SK-N-MC (cell line): ENCODE measurements at regions not wholly inside any gene's neighbourhood (a gene's known extent, or its start where the extent isn't known, plus 50 kb on each side); places are given as distances from the start of the nearest gene placed in this dataset.

Experiments
- DNase-seq: peaks from one replicate; pipeline ENCODE4 v3.0.0-alpha.2; 2011; ENCODE audit warnings: low read depth, low spot score
- H3K27ac ChIP-seq: fragments of 200-600 bp; sonication (generic); 2 replicates; pipeline ENCODE4 v1.5.1; 2016; ENCODE audit warnings: mixed run types
- H3K36me3 ChIP-seq: fragments of 200-600 bp; sonication (generic); 2 replicates; pipeline ENCODE4 v1.6.1; 2017; ENCODE audit warnings: antibody characterized with exemption, low read length, mixed read lengths; ENCODE audit not compliant: insufficient read depth
- H3K4me3 ChIP-seq: fragments of 200-600 bp; sonication (generic); 2 replicates; pipeline ENCODE4 v1.5.1; 2016
- H3K9ac ChIP-seq: fragments of 200-600 bp; sonication (generic); 2 replicates; pipeline ENCODE4 v1.8.0; 2017; ENCODE audit warnings: mixed run types, mixed read lengths; ENCODE audit not compliant: insufficient read length
- H3K9me3 ChIP-seq: fragments of 200-600 bp; sonication (generic); 2 replicates; pipeline ENCODE4 v1.6.1; 2017; ENCODE audit warnings: low read depth, mild to moderate bottlenecking, antibody characterized with exemption, low read length, moderate library complexity, mixed read lengths
- EZH2 ChIP-seq: fragments of 200-600 bp; sonication (generic); IDR thresholded peaks from one replicate; pipeline ENCODE4 v1.6.1; 2017; ENCODE audit warnings: antibody characterized with exemption
- FOXP2 ChIP-seq: optimal IDR thresholded peaks from 2 replicates; pipeline ENCODE3; 2011; ENCODE audit warnings: mild to moderate bottlenecking, moderate library complexity; ENCODE audit not compliant: insufficient read depth; ENCODE audit errors: extremely low read length, control extremely low read depth
- POLR2AphosphoS5 ChIP-seq: IDR thresholded peaks from 2 replicates; pipeline ENCODE4 v1.6.1; 2012; ENCODE audit warnings: mild to moderate bottlenecking, low read depth, low read length, borderline replicate concordance

GRCh38 chrX:122389005-122389404 is 795.1 kb upstream of the GRIA3 start:
- Histone ChIP-seq H3K9me3 (no peaks in the 10 kb centered on the region), H3K27ac (no peak overlapping the region), H3K4me3 (no peak overlapping the region), H3K9ac (no peak overlapping the region), H3K36me3 (no peaks in the 10 kb centered on the region)
- no peak for TF ChIP-seq EZH2
- no peak for TF ChIP-seq POLR2AphosphoS5
- TF ChIP-seq FOXP2, result no peak
- no peak for DNase-seq

GRCh38 chrX:122418758-122419157 is 765.3 kb upstream of the GRIA3 start:
- Histone ChIP-seq H3K4me3 (no peak overlapping the region), H3K9me3 (no peaks in the 10 kb centered on the region), H3K27ac (no peak overlapping the region), H3K9ac (no peak overlapping the region), H3K36me3 (no peaks in the 10 kb centered on the region)
- no peak for DNase-seq
- no peak for TF ChIP-seq EZH2

GRCh38 chrX:122421434-122422121 is 762.5 kb upstream of the GRIA3 start:
- no peak overlapping the region for H3K4me3 ChIP-seq
- H3K9ac ChIP-seq, result no peak overlapping the region
- no peak for DNase-seq
- no peak overlapping the region for H3K27ac ChIP-seq
- H3K36me3 ChIP-seq, result no peaks in the 10 kb centered on the region
- no peaks in the 10 kb centered on the region for H3K9me3 ChIP-seq
- no peak for TF ChIP-seq FOXP2
- no peak for TF ChIP-seq EZH2
- TF ChIP-seq POLR2AphosphoS5, result no peak

GRCh38 chrX:122422547-122422946 is 761.5 kb upstream of the GRIA3 start:
- Histone ChIP-seq H3K9me3 (no peaks in the 10 kb centered on the region), H3K9ac (no peak overlapping the region)

GRCh38 chrX:122434942-122435341 is 749.1 kb upstream of the GRIA3 start:
- no peak overlapping the region for H3K27ac ChIP-seq
- no peak overlapping the region for H3K9ac ChIP-seq
- no peak overlapping the region for H3K4me3 ChIP-seq
- TF ChIP-seq FOXP2, result no peak
- TF ChIP-seq EZH2, result no peak
- TF ChIP-seq POLR2AphosphoS5, result no peak
- no peaks in the 10 kb centered on the region for H3K36me3 ChIP-seq
- no peak for DNase-seq
- H3K9me3 ChIP-seq, result no peaks in the 10 kb centered on the region

More at GRCh38 chrX:122422547-122422946, 761.5 kb upstream of the GRIA3 start:
- H3K27ac ChIP-seq, result no peak overlapping the region
- H3K36me3 ChIP-seq, result no peaks in the 10 kb centered on the region
- H3K4me3 ChIP-seq, result no peak overlapping the region
- no peak for TF ChIP-seq POLR2AphosphoS5
- TF ChIP-seq EZH2, result no peak
- TF ChIP-seq FOXP2, result no peak
- no peak for DNase-seq

GRCh38 chrX:122439831-122440230 is 744.2 kb upstream of the GRIA3 start:
- TF ChIP-seq POLR2AphosphoS5 (no peak), FOXP2 (no peak), EZH2 (no peak)
- H3K36me3 ChIP-seq, result no peaks in the 10 kb centered on the region
- DNase-seq, result no peak

GRCh38 chrX:122440832-122441231 is 743.2 kb upstream of the GRIA3 start:
- Histone ChIP-seq H3K9me3 (no peaks in the 10 kb centered on the region), H3K36me3 (no peaks in the 10 kb centered on the region), H3K4me3 (no peak overlapping the region), H3K27ac (no peak overlapping the region), H3K9ac (no peak overlapping the region)
- no peak for TF ChIP-seq POLR2AphosphoS5
- no peak for TF ChIP-seq FOXP2
- TF ChIP-seq EZH2, result no peak
- no peak for DNase-seq

More at GRCh38 chrX:122439831-122440230, 744.2 kb upstream of the GRIA3 start:
- Histone ChIP-seq H3K9me3 (no peaks in the 10 kb centered on the region), H3K4me3 (no peak overlapping the region), H3K9ac (no peak overlapping the region), H3K27ac (no peak overlapping the region)

- Histone ChIP-seq H3K36me3 (no peaks in the 10 kb centered on the region), H3K4me3 (no peak overlapping the region), H3K9me3 (no peaks in the 10 kb centered on the region), H3K27ac (no peak overlapping the region), H3K9ac (no peak overlapping the region)
- no peak for DNase-seq
- TF ChIP-seq POLR2AphosphoS5 (no peak), FOXP2 (no peak)
Measured at GRCh38 chrX:122441451-122441850, 742.6 kb upstream of the GRIA3 start.

GRCh38 chrX:122445466-122445865 is 738.6 kb upstream of the GRIA3 start:
- Histone ChIP-seq H3K36me3 (no peaks in the 10 kb centered on the region), H3K9ac (no peak overlapping the region), H3K4me3 (no peak overlapping the region), H3K9me3 (no peaks in the 10 kb centered on the region), H3K27ac (no peak overlapping the region)
- TF ChIP-seq POLR2AphosphoS5 (no peak), FOXP2 (no peak), EZH2 (no peak)
- no peak for DNase-seq
